GM18507 (cell line): ENCODE measurements at regions not wholly inside any gene's neighbourhood (a gene's known extent, or its start where the extent isn't known, plus 50 kb on each side); places are given as distances from the start of the nearest gene placed in this dataset.

Experiments
- DNase-seq: peaks from one replicate; pipeline ENCODE4 v3.0.0; 2011; ENCODE audit warnings: low read depth; ENCODE audit not compliant: insufficient read length; ENCODE audit errors: extremely low spot score
- FAIRE-seq: peaks from 2 replicates; lab custom pipeline; 2011; peaks lifted over from hg19 to GRCh38; lab: Jason Lieb, UNC

- no peak for FAIRE-seq
- DNase-seq = no peak
These were observed 332.6 kb upstream of the DACH1 start for GRCh38 chr13:72199640-72200039.

GRCh38 chr13:72198967-72199560, 332.1 kb upstream of the DACH1 start:
- FAIRE-seq (no peak), DNase-seq (no peak)

GRCh38 chr13:72198042-72198441, 331.0 kb upstream of the DACH1 start:
- FAIRE-seq (no peak), DNase-seq (no peak)

GRCh38 chr13:72195044-72195704, 328.2 kb upstream of the DACH1 start:
- FAIRE-seq (no peak), DNase-seq (no peak)

- DNase-seq (no peak), FAIRE-seq (no peak)
These were observed 327.5 kb upstream of the DACH1 start for GRCh38 chr13:72194523-72194922.

GRCh38 chr13:72186730-72187422, 319.9 kb upstream of the DACH1 start:
- DNase-seq = no peak

GRCh38 chr13:72185776-72186175, 318.8 kb upstream of the DACH1 start:
- DNase-seq = no peak
- no peak for FAIRE-seq

More at GRCh38 chr13:72186730-72187422, 319.9 kb upstream of the DACH1 start:
- no peak for FAIRE-seq

- DNase-seq = no peak
- no peak for FAIRE-seq
These were observed 314.7 kb upstream of the DACH1 start for GRCh38 chr13:72181661-72182060.

- no peak for DNase-seq
- no peak for FAIRE-seq
These were observed 313.4 kb upstream of the DACH1 start for GRCh38 chr13:72180253-72180952.

GRCh38 chr13:72174549-72174948, 307.5 kb upstream of the DACH1 start:
- no peak for DNase-seq
- no peak for FAIRE-seq

- FAIRE-seq = no peak
- no peak for DNase-seq
These were observed 303.6 kb upstream of the DACH1 start for GRCh38 chr13:72170571-72170970.

GRCh38 chr13:72168126-72168855, 301.3 kb upstream of the DACH1 start:
- DNase-seq (no peak), FAIRE-seq (no peak)

GRCh38 chr13:72166102-72166650, 299.2 kb upstream of the DACH1 start:
- DNase-seq (no peak), FAIRE-seq (no peak)

GRCh38 chr13:72165276-72165675, 298.3 kb upstream of the DACH1 start:
- FAIRE-seq (no peak), DNase-seq (no peak)

- no peak for DNase-seq
- no peak for FAIRE-seq
These were observed 297.8 kb upstream of the DACH1 start for GRCh38 chr13:72164811-72165210.

GRCh38 chr13:72163678-72164077, 296.7 kb upstream of the DACH1 start:
- FAIRE-seq (no peak), DNase-seq (no peak)

GRCh38 chr13:72160977-72161376, 294.0 kb upstream of the DACH1 start:
- no peak for DNase-seq
- FAIRE-seq = no peak

GRCh38 chr13:72156760-72157159, 289.8 kb upstream of the DACH1 start:
- FAIRE-seq = no peak
- no peak for DNase-seq

- DNase-seq = no peak
- no peak for FAIRE-seq
These were observed 286.3 kb upstream of the DACH1 start for GRCh38 chr13:72153272-72153671.
